ENCODE measurements at regions not wholly inside any gene's neighbourhood (a gene's known extent, or its start where the extent isn't known, plus 50 kb on each side); places are given as distances from the start of the nearest gene placed in this dataset.

DNA sequence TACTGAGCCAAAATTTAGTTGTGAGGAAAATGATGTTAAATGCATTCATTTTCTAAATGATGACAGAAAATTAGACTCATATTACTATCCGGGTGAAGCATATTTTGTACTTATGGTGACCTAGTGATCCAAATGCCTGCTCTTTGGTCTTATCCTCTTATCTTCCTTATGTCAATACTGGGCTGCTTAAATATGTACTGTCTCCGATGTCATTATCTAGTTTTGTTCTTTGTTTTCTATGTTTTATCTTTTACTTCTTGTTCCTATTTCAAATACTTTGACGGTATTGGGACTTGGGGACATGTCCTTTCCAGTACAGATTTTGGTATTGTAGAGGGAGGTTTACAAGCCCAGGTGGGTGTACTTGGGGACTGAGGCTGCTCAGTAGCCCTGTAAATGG lies 124.6 kb upstream of the ESR1 start:
- intact Hi-C loops (cut with micrococcal nuclease; ENCODE audit: unreplicated experiment) = no loop called here
- ChIA-PET SMC1A (ENCODE audit: uncharacterized antibody, unreplicated experiment) (no interaction called here), RAD21 (ENCODE audit: unreplicated experiment) (no interaction called here), POLR2A (interaction anchor here (1.3 kb wide), 1 partner anchor 8 kb away, joined by 4 read pairs; no protein-coding TSS in a partner anchor), CTCF (interaction anchor here (0.8 kb wide), 1 partner anchor 442 kb away, joined by 3 read pairs; no protein-coding TSS in a partner anchor)
- Histone ChIP-seq H3K4me2 (ENCODE audit: control insufficient read depth, insufficient read depth) (no peak overlapping the region), H3K79me2 (ENCODE audit: control insufficient read depth, insufficient read depth, low read length) (no peaks in the 10 kb centered on the region), H3K4me3 (no peak overlapping the region), H2AFZ (ENCODE audit: control insufficient read depth, low read depth, low read length) (no peak overlapping the region), H3K9me3 (replicated peaks; ENCODE audit: control insufficient read depth, insufficient read depth, low read length) (no peaks in the 10 kb centered on the region), H3K9ac (ENCODE audit: control insufficient read depth, insufficient read depth, low read length) (no peak overlapping the region), H3K27me3 (replicated peaks in 1 of 2; ENCODE audit: control insufficient read depth in 2 of 2, insufficient read depth in 2 of 2, low read length in 1 of 2) (0 out of 4 replicates have a peak, but pooled peaks cover 0 to 3% of the 10 kb centered on the region in 2 experiments), H3K4me1 (ENCODE audit: control insufficient read depth, insufficient read depth, low read length) (no peaks in the 10 kb centered on the region), H4K20me1 (ENCODE audit: control insufficient read depth, insufficient read depth) (no peaks in the 10 kb centered on the region), H3K27ac (ENCODE audit: control insufficient read depth, insufficient read depth) (no peak overlapping the region), H3K36me3 (ENCODE audit: control insufficient read depth in 2 of 2, insufficient read depth in 2 of 2, low read length in 1 of 2) (no peaks in the 10 kb centered on the region)
- no TSS peak for BruUV-seq (replicated peaks)
- DNase-seq (ENCODE audit: low read depth, low spot score) (no peak), ATAC-seq (no peak), FAIRE-seq (no peak)
- TF ChIP-seq MTA2 (IDR thresholded peaks at IDR 0.05; ENCODE audit: low read depth) = no peak
- no peak for TF ChIP-seq HDGF (IDR thresholded peaks at IDR 0.05)
- TF ChIP-seq POLR2AphosphoS2 (IDR thresholded peaks at IDR 0.05; ENCODE audit: low read depth, low read length) = no peak
- TF ChIP-seq SPI1 (IDR thresholded peaks at IDR 0.05; ENCODE audit: borderline replicate concordance, insufficient read depth, low read depth, low read length) = no peak
- TF ChIP-seq RAD51 (IDR thresholded peaks at IDR 0.05) = no peak
- TF ChIP-seq SMAD5 (IDR thresholded peaks at IDR 0.05; ENCODE audit: low read depth) = no peak
- no peak for TF ChIP-seq RFX5 (IDR thresholded peaks at IDR 0.05; ENCODE audit: low read depth, low read length)
- no peak for TF ChIP-seq PAX8 (IDR thresholded peaks at IDR 0.05)
- no peak for TF ChIP-seq BCL11A (IDR thresholded peaks at IDR 0.05; ENCODE audit: low read depth, low read length)
- in situ Hi-C loops (cut with MboI) = loop anchor here (5.0 kb wide), 1 partner anchor 589 kb away; no protein-coding TSS in a partner anchor
- WGBS (ENCODE audit: insufficient coverage, insufficient replicate concordance, low lambda C conversion rate, missing lambda C conversion rate) = 39% methylated on average over 3 of the region's 3 CpGs

DNA sequence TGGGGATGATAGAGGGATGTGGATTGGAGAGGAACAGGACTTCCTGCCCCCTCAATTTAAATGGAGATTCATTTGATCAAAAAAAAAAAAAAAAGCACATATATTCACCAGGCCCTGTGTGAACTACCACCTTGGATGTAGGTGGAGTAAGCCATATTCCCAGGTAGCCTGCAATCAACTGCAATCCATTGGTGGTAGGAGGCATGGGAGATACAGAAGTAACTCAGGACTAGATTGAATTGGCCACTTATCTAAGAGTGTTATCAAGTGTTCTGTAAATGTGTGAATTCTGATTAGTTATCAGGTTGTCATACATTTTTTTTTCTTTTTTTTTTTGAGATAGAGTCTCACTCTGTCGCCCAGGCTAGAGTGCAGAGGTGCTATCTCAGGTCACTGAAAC lies 124.1 kb upstream of the ESR1 start:
- Histone ChIP-seq H3K9me3 (replicated peaks; ENCODE audit: control insufficient read depth, insufficient read depth, low read length) (no peaks in the 10 kb centered on the region), H3K9ac (ENCODE audit: control insufficient read depth, insufficient read depth, low read length) (no peak overlapping the region), H3K27me3 (replicated peaks in 1 of 2; ENCODE audit: control insufficient read depth in 2 of 2, insufficient read depth in 2 of 2, low read length in 1 of 2) (0 out of 4 replicates have a peak, but pooled peaks cover 0 to 3% of the 10 kb centered on the region in 2 experiments), H3K27ac (ENCODE audit: control insufficient read depth, insufficient read depth) (no peak overlapping the region), H4K20me1 (ENCODE audit: control insufficient read depth, insufficient read depth) (no peaks in the 10 kb centered on the region), H3K4me1 (ENCODE audit: control insufficient read depth, insufficient read depth, low read length) (no peaks in the 10 kb centered on the region), H2AFZ (ENCODE audit: control insufficient read depth, low read depth, low read length) (no peak overlapping the region), H3K4me3 (no peak overlapping the region), H3K36me3 (ENCODE audit: control insufficient read depth in 2 of 2, insufficient read depth in 2 of 2, low read length in 1 of 2) (no peaks in the 10 kb centered on the region), H3K79me2 (ENCODE audit: control insufficient read depth, insufficient read depth, low read length) (no peaks in the 10 kb centered on the region), H3K4me2 (ENCODE audit: control insufficient read depth, insufficient read depth) (no peak overlapping the region)
- SMC1A ChIA-PET (ENCODE audit: uncharacterized antibody, unreplicated experiment) = no interaction called here
- no TSS peak for BruUV-seq (replicated peaks)
- CTCF ChIA-PET = no interaction called here
- in situ Hi-C loops (cut with MboI) (loop anchor here (5.0 kb wide), 1 partner anchor 589 kb away; no protein-coding TSS in a partner anchor), intact Hi-C loops (cut with micrococcal nuclease; ENCODE audit: unreplicated experiment) (no loop called here)
- DNase-seq (ENCODE audit: low read depth, low spot score) (no peak), FAIRE-seq (no peak), ATAC-seq (no peak)
- TF ChIP-seq, protein P1, sequence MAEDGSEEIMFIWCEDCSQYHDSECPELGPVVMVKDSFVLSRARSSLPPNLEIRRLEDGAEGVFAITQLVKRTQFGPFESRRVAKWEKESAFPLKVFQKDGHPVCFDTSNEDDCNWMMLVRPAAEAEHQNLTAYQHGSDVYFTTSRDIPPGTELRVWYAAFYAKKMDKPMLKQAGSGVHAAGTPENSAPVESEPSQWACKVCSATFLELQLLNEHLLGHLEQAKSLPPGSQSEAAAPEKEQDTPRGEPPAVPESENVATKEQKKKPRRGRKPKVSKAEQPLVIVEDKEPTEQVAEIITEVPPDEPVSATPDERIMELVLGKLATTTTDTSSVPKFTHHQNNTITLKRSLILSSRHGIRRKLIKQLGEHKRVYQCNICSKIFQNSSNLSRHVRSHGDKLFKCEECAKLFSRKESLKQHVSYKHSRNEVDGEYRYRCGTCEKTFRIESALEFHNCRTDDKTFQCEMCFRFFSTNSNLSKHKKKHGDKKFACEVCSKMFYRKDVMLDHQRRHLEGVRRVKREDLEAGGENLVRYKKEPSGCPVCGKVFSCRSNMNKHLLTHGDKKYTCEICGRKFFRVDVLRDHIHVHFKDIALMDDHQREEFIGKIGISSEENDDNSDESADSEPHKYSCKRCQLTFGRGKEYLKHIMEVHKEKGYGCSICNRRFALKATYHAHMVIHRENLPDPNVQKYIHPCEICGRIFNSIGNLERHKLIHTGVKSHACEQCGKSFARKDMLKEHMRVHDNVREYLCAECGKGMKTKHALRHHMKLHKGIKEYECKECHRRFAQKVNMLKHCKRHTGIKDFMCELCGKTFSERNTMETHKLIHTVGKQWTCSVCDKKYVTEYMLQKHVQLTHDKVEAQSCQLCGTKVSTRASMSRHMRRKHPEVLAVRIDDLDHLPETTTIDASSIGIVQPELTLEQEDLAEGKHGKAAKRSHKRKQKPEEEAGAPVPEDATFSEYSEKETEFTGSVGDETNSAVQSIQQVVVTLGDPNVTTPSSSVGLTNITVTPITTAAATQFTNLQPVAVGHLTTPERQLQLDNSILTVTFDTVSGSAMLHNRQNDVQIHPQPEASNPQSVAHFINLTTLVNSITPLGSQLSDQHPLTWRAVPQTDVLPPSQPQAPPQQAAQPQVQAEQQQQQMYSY (CRISPR knock-in tag; IDR thresholded peaks at IDR 0.05) = no peak
- TF ChIP-seq, protein P2, sequence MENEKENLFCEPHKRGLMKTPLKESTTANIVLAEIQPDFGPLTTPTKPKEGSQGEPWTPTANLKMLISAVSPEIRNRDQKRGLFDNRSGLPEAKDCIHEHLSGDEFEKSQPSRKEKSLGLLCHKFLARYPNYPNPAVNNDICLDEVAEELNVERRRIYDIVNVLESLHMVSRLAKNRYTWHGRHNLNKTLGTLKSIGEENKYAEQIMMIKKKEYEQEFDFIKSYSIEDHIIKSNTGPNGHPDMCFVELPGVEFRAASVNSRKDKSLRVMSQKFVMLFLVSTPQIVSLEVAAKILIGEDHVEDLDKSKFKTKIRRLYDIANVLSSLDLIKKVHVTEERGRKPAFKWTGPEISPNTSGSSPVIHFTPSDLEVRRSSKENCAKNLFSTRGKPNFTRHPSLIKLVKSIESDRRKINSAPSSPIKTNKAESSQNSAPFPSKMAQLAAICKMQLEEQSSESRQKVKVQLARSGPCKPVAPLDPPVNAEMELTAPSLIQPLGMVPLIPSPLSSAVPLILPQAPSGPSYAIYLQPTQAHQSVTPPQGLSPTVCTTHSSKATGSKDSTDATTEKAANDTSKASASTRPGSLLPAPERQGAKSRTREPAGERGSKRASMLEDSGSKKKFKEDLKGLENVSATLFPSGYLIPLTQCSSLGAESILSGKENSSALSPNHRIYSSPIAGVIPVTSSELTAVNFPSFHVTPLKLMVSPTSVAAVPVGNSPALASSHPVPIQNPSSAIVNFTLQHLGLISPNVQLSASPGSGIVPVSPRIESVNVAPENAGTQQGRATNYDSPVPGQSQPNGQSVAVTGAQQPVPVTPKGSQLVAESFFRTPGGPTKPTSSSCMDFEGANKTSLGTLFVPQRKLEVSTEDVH (IDR thresholded peaks at IDR 0.05; ENCODE audit: low read depth, partially characterized antibody) = no peak
- POLR2A ChIA-PET = no interaction called here
- WGBS (ENCODE audit: insufficient coverage, insufficient replicate concordance, low lambda C conversion rate, missing lambda C conversion rate) = 45% methylated on average over 1 of the region's 1 CpG
- RAD21 ChIA-PET (ENCODE audit: unreplicated experiment) = interaction anchor here (0.9 kb wide), 1 partner anchor 19 kb away, joined by 3 read pairs; no protein-coding TSS in a partner anchor

Measured in GM12878 (cell line).